ENCODE measurements at regions not wholly inside any gene's neighbourhood (a gene's known extent, or its start where the extent isn't known, plus 50 kb on each side); places are given as distances from the start of the nearest gene placed in this dataset.
"Not testable (repeated sequence)": the region's sequence is repeated elsewhere in the genome, so short reads cannot be mapped to it uniquely, and the experiment has no call there.

- dilution Hi-C loops (cut with MboI; ENCODE audit: extremely low pct_ligation_motif_present, low sequenced_read_pairs) (no loop called here), intact Hi-C loops (cut with micrococcal nuclease) (no loop called here)
- Histone ChIP-seq H3K27me3 (ENCODE audit: control insufficient read depth in 2 of 2, insufficient read depth in 2 of 2, low read length in 2 of 2) (no peaks in the 10 kb centered on the region), H3K4me3 (replicated peaks in 1 of 3; ENCODE audit: insufficient read depth in 1 of 3, low read depth in 1 of 3, low read length in 3 of 3) (no peak overlapping the region), H3K27ac (ENCODE audit: insufficient read depth, low read depth, low read length) (no peak overlapping the region), H2AFZ (ENCODE audit: low read depth, low read length) (no peak overlapping the region), H3K9me3 (replicated peaks; ENCODE audit: control insufficient read depth, insufficient read depth, low read length) (no peaks in the 10 kb centered on the region), H3K9ac (replicated peaks; ENCODE audit: extremely low read depth, insufficient read depth, low read length) (no peak overlapping the region), H4K20me1 (replicated peaks; ENCODE audit: control insufficient read depth, extremely low read depth, insufficient read depth, low read length) (no peaks in the 10 kb centered on the region), H3K4me2 (ENCODE audit: insufficient read depth, low read length) (no peak overlapping the region), H3K79me2 (ENCODE audit: control insufficient read depth, insufficient read depth, low read length) (no peaks in the 10 kb centered on the region), H3K36me3 (ENCODE audit: control insufficient read depth in 2 of 2, extremely low read depth in 1 of 2, insufficient read depth in 2 of 2, low read length in 2 of 2) (no peaks in the 10 kb centered on the region), H3K4me1 (ENCODE audit: control insufficient read depth, extremely low read depth, insufficient read depth, low read length) (no peaks in the 10 kb centered on the region), H3K9me1 (replicated peaks; ENCODE audit: control insufficient read depth, extremely low read depth, insufficient read depth, low read length) (no peaks in the 10 kb centered on the region)
- FAIRE-seq (no peak), DNase-seq (ENCODE audit: low read depth, low spot score) (no peak)
- BruUV-seq (replicated peaks), result no TSS peak
- ChIA-PET CTCF (no interaction called here), POLR2A (no interaction called here)
- TF ChIP-seq JUN (IDR thresholded peaks at IDR 0.05; ENCODE audit: borderline replicate concordance, insufficient read depth, insufficient read length, low read depth), result no peak
- no peak for TF ChIP-seq POLR2AphosphoS5 (IDR thresholded peaks at IDR 0.05; ENCODE audit: insufficient read depth, low read depth, low read length)
- TF ChIP-seq GATA2 (IDR thresholded peaks at IDR 0.05; ENCODE audit: insufficient read depth, insufficient read length, low read depth, low read length), result no peak
- TF ChIP-seq FOS (IDR thresholded peaks at IDR 0.05; ENCODE audit: borderline replicate concordance, insufficient read depth, low read length), result no peak
- TF ChIP-seq EZH2 (IDR thresholded peaks at IDR 0.05; ENCODE audit: borderline replicate concordance, low read depth, low read length, severe bottlenecking), result no peak
- TF ChIP-seq POLR2A (IDR thresholded peaks at IDR 0.05; ENCODE audit: low read depth, low read length), result no peak
- TF ChIP-seq MYC (IDR thresholded peaks at IDR 0.05; ENCODE audit: low read depth, low read length), result no peak
- TF ChIP-seq MAX (IDR thresholded peaks at IDR 0.05; ENCODE audit: insufficient read depth, insufficient read length), result no peak
These were observed 650.7 kb upstream of the ZNF337 start for GRCh38 chr20:26347396-26347795.

- intact Hi-C loops (cut with micrococcal nuclease); POLR2A ChIA-PET; H3K9ac ChIP-seq (replicated peaks; ENCODE audit: extremely low read depth, insufficient read depth, low read length); H3K36me3 ChIP-seq (ENCODE audit: control insufficient read depth in 2 of 2, extremely low read depth in 1 of 2, insufficient read depth in 2 of 2, low read length in 2 of 2); BruUV-seq (replicated peaks); FAIRE-seq; H3K4me2 ChIP-seq (ENCODE audit: insufficient read depth, low read length); H3K4me3 ChIP-seq (replicated peaks in 1 of 3; ENCODE audit: insufficient read depth in 1 of 3, low read depth in 1 of 3, low read length in 3 of 3); H2AFZ ChIP-seq (ENCODE audit: low read depth, low read length); DNase-seq (ENCODE audit: low read depth, low spot score); H3K9me1 ChIP-seq (replicated peaks; ENCODE audit: control insufficient read depth, extremely low read depth, insufficient read depth, low read length); H3K79me2 ChIP-seq (ENCODE audit: control insufficient read depth, insufficient read depth, low read length); H3K27me3 ChIP-seq (ENCODE audit: control insufficient read depth in 2 of 2, insufficient read depth in 2 of 2, low read length in 2 of 2); H3K27ac ChIP-seq (ENCODE audit: insufficient read depth, low read depth, low read length); H4K20me1 ChIP-seq (replicated peaks; ENCODE audit: control insufficient read depth, extremely low read depth, insufficient read depth, low read length); dilution Hi-C loops (cut with MboI; ENCODE audit: extremely low pct_ligation_motif_present, low sequenced_read_pairs); H3K4me1 ChIP-seq (ENCODE audit: control insufficient read depth, extremely low read depth, insufficient read depth, low read length); CTCF ChIA-PET; H3K9me3 ChIP-seq (replicated peaks; ENCODE audit: control insufficient read depth, insufficient read depth, low read length): not testable (repeated sequence)
These were observed 643.9 kb upstream of the ZNF337 start for GRCh38 chr20:26340460-26341065.
